Right lobe of liver (tissue), 4 donors: ENCODE measurements at regions not wholly inside any gene's neighbourhood (a gene's known extent, or its start where the extent isn't known, plus 50 kb on each side); places are given as distances from the start of the nearest gene placed in this dataset.

ENCODE experiments used
- POLR2A ChIP-seq: fragments of 450-650 bp; IDR thresholded peaks from one replicate; pipeline ENCODE4 v1.6.1; 2017; ENCODE audit warnings: antibody characterized with exemption, mild to moderate bottlenecking
- TF ChIP-seq, protein P1 (sequence below), 4 donors: fragments of 200-600 bp in 3 of 4; fragments of 450-650 bp in 1 of 4; IDR thresholded peaks; one replicate each; pipeline versions ENCODE4 v1.5.1 to v1.8.0; 2016 to 2022; ENCODE audit warnings: antibody characterized with exemption in 4 of 4, mild to moderate bottlenecking in 2 of 4
- donor health status: DM: no; HTN: no; CAD: no.
- donor health status: DM: no; HTN: no; CAD: no.
- donor health status: DM: no; HTN: yes; CAD: no.

- no peak for TF ChIP-seq POLR2A
- TF ChIP-seq, protein P1, sequence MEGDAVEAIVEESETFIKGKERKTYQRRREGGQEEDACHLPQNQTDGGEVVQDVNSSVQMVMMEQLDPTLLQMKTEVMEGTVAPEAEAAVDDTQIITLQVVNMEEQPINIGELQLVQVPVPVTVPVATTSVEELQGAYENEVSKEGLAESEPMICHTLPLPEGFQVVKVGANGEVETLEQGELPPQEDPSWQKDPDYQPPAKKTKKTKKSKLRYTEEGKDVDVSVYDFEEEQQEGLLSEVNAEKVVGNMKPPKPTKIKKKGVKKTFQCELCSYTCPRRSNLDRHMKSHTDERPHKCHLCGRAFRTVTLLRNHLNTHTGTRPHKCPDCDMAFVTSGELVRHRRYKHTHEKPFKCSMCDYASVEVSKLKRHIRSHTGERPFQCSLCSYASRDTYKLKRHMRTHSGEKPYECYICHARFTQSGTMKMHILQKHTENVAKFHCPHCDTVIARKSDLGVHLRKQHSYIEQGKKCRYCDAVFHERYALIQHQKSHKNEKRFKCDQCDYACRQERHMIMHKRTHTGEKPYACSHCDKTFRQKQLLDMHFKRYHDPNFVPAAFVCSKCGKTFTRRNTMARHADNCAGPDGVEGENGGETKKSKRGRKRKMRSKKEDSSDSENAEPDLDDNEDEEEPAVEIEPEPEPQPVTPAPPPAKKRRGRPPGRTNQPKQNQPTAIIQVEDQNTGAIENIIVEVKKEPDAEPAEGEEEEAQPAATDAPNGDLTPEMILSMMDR (IDR thresholded peaks at IDR 0.05) = no peak
Observed at GRCh38 chr15:93282808-93283207, 193.8 kb upstream of the RGMA start.
